Mammary epithelial cell (primary cell): ENCODE measurements at regions not wholly inside any gene's neighbourhood (a gene's known extent, or its start where the extent isn't known, plus 50 kb on each side); places are given as distances from the start of the nearest gene placed in this dataset.

ENCODE experiments used
- CTCF ChIP-seq, 2 donors: IDR thresholded peaks in 1 of 2; conservative IDR thresholded peaks in 1 of 2; 2 replicates each; pipeline ENCODE4 v1.5.1; 2011 to 2012; ENCODE audit warnings: inconsistent platforms in 2 of 2, low read length in 2 of 2, mild to moderate bottlenecking in 2 of 2, control low read depth in 1 of 2, low read depth in 1 of 2; ENCODE audit not compliant: insufficient read depth in 1 of 2; ENCODE audit errors: extremely low read depth in 1 of 2
- EZH2 ChIP-seq: IDR thresholded peaks from 2 replicates; pipeline ENCODE4 v1.6.1; 2012; ENCODE audit warnings: low read length, inconsistent platforms, borderline replicate concordance

GRCh38 chr14:100413699-100414098 lies 90.6 kb downstream of the SLC25A47 start:
- TF ChIP-seq CTCF (conservative IDR thresholded peaks at IDR 0.05 in 1 of 2, IDR thresholded peaks at IDR 0.05 in 1 of 2; ENCODE audit: extremely low read depth in 1 of 2, insufficient read depth in 1 of 2, low read depth in 1 of 2, low read length in 2 of 2), result no peak
- no peak for TF ChIP-seq EZH2
